ENCODE measurements at regions not wholly inside any gene's neighbourhood (a gene's known extent, or its start where the extent isn't known, plus 50 kb on each side); places are given as distances from the start of the nearest gene placed in this dataset.

GRCh38 chr22:22124374-22124773, 120.2 kb upstream of the VPREB1 start:
- Histone ChIP-seq H3K23ac (ENCODE audit: insufficient read length) (no peak overlapping the region), H3K9me3 (ENCODE audit: insufficient read depth in 2 of 2, low read depth in 1 of 2, low read length in 1 of 2) (peaks cover 0 to 2% of the 10 kb centered on the region in 2 experiments; a peak in 1 of 4 replicates), H3K79me1 (ENCODE audit: low read depth, low read length) (no peaks in the 10 kb centered on the region), H2BK120ac (replicated peaks; ENCODE audit: low read depth, low read length) (no peak overlapping the region), H2AK5ac (ENCODE audit: low read depth, low read length) (no peak overlapping the region), H4K5ac (ENCODE audit: insufficient read length, low read depth, low read length) (no peak overlapping the region), H2BK15ac (ENCODE audit: low read length) (no peak overlapping the region), H3K79me2 (ENCODE audit: control insufficient read depth in 1 of 2, insufficient read depth in 2 of 2, low read length in 2 of 2) (no peaks in the 10 kb centered on the region), H3K23me2 (ENCODE audit: low read depth, low read length) (no peaks in the 10 kb centered on the region; the same call in 1 of the 2 replicates), H3K4ac (replicated peaks; ENCODE audit: insufficient read length, low read depth, low read length) (no peak overlapping the region), H3K14ac (ENCODE audit: insufficient read length) (no peak overlapping the region), H2BK5ac (ENCODE audit: low read depth, low read length) (no peak overlapping the region), H4K20me1 (replicated peaks in 1 of 2; ENCODE audit: control insufficient read depth in 1 of 2, insufficient read depth in 2 of 2, low read length in 2 of 2) (no peaks in the 10 kb centered on the region), H4K91ac (replicated peaks; ENCODE audit: insufficient read length, low read length) (no peak overlapping the region), H3K4me3 (ENCODE audit: extremely low read depth in 1 of 4, insufficient read depth in 2 of 4, low read depth in 3 of 4, low read length in 4 of 4) (no peak overlapping the region), H2BK12ac (ENCODE audit: low read depth, low read length) (no peak overlapping the region), H2BK20ac (ENCODE audit: low read length) (no peak overlapping the region), H3K56ac (replicated peaks; ENCODE audit: insufficient read length, low read depth, low read length) (no peak overlapping the region), H4K8ac (ENCODE audit: extremely low read depth, insufficient read depth, low read length) (no peak overlapping the region), H2AFZ (ENCODE audit: low read length) (no peak overlapping the region), H3K4me1 (replicated peaks in 1 of 4; ENCODE audit: control insufficient read depth in 3 of 4, insufficient read depth in 4 of 4, low read length in 3 of 4) (peaks cover 0 to 7% (median 4%) of the 10 kb centered on the region in 4 experiments; a peak in 2 of 7 replicates), H3K9ac (replicated peaks in 1 of 4; ENCODE audit: extremely low read depth in 1 of 4, low read depth in 3 of 4, low read length in 3 of 4) (no peak overlapping the region), H3K36me3 (ENCODE audit: control insufficient read depth in 2 of 4, insufficient read depth in 4 of 4, low read length in 3 of 4) (no peaks in the 10 kb centered on the region), H3K18ac (ENCODE audit: extremely low read depth, low read length) (no peak overlapping the region), H3K27ac (ENCODE audit: low read depth, low read length) (no peak overlapping the region), H3K4me2 (ENCODE audit: insufficient read depth in 1 of 2, low read depth in 2 of 2, low read length in 2 of 2) (no peak overlapping the region), H3K27me3 (replicated peaks in 1 of 4; ENCODE audit: control insufficient read depth in 3 of 4, extremely low read depth in 1 of 4, insufficient read depth in 3 of 4, low read length in 3 of 4) (peaks cover 19 to 76% (median 53%) of the 10 kb centered on the region in 4 experiments)
- DNase-seq (ENCODE audit: low read depth in 1 of 2, low spot score in 2 of 2) (no peak), FAIRE-seq (no peak)
- no peak for TF ChIP-seq CREB1 (IDR thresholded peaks at IDR 0.05)
- TF ChIP-seq SAP30 (IDR thresholded peaks at IDR 0.05; ENCODE audit: insufficient read depth, insufficient replicate concordance, low read length) = no peak
- TF ChIP-seq MAX (IDR thresholded peaks at IDR 0.05) = no peak
- no peak for TF ChIP-seq SUZ12 (IDR thresholded peaks at IDR 0.05; ENCODE audit: low read length)
- TF ChIP-seq HDAC2 (IDR thresholded peaks at IDR 0.05; ENCODE audit: borderline replicate concordance in 1 of 2, low read depth in 2 of 2, low read length in 2 of 2) = no peak
- TF ChIP-seq POLR2AphosphoS5 (IDR thresholded peaks at IDR 0.05; ENCODE audit: low read depth, low read length) = no peak
- TF ChIP-seq RAD21 (IDR thresholded peaks at IDR 0.05 in 1 of 2, conservative IDR thresholded peaks at IDR 0.05 in 1 of 2; ENCODE audit: low read depth in 2 of 2, low read length in 2 of 2) = no peak
- TF ChIP-seq KDM1A (IDR thresholded peaks at IDR 0.05; ENCODE audit: borderline replicate concordance, low read length) = no peak
- no peak for TF ChIP-seq ATF2 (IDR thresholded peaks at IDR 0.05; ENCODE audit: low read length)
- no peak for TF ChIP-seq GABPA (IDR thresholded peaks at IDR 0.05; ENCODE audit: borderline replicate concordance, insufficient read depth, low read length)
- no peak for TF ChIP-seq FOSL1 (IDR thresholded peaks at IDR 0.05; ENCODE audit: insufficient read depth, low read depth, low read length)
- CTCF ChIA-PET (ENCODE audit: partially characterized antibody) = interaction anchor here (0.6 to 1.2 kb wide), 4 partner anchors 13 to 945 kb away, joined by 3 to 5 read pairs (median 4); no protein-coding TSS in a partner anchor
- WGBS, 2 experiments (ENCODE audit: extremely low coverage in 1 of 2, insufficient coverage in 1 of 2, insufficient read length in 1 of 2, insufficient replicate concordance in 2 of 2, low coverage in 1 of 2, low lambda C conversion rate in 2 of 2, missing lambda C conversion rate in 1 of 2) = 88% methylated on average over 7 of the region's 12 CpGs; no CpG with 5 or more reads in 1 of the 2 experiments
- POLR2A ChIA-PET (ENCODE audit: partially characterized antibody) = no interaction called here
